Stomach (tissue), 8 donors: ENCODE measurements at regions not wholly inside any gene's neighbourhood (a gene's known extent, or its start where the extent isn't known, plus 50 kb on each side); places are given as distances from the start of the nearest gene placed in this dataset.

Experiments used
- DNase-seq, 2 donors: peaks; one replicate each; pipeline versions ENCODE4 v3.0.0 to v3.0.0-alpha.2; 2013 to 2019
- H3K27ac ChIP-seq, 5 donors: fragments of 200-600 bp in 4 of 5; sonication (generic) in 4 of 5; one replicate each; pipeline ENCODE4 v1.5.1; 2013 to 2019; ENCODE audit warnings: mild to moderate bottlenecking in 1 of 5, moderate library complexity in 1 of 5
- H3K27me3 ChIP-seq, 3 donors: fragments of 200-600 bp; sonication (generic); one replicate each; pipeline ENCODE4 v1.5.1; 2017 to 2019; ENCODE audit warnings: mixed run types in 1 of 3
- H3K36me3 ChIP-seq, 4 donors: fragments of 200-600 bp; sonication (generic); 1 replicate in 3 of 4; 2 replicates in 1 of 4; pipeline ENCODE4 v1.5.1; 2016 to 2019
- H3K4me1 ChIP-seq, 4 donors: fragments of 200-600 bp; sonication (generic); one replicate each; pipeline ENCODE4 v1.5.1; 2016 to 2019
- H3K4me3 ChIP-seq, 4 donors: fragments of 200-600 bp; sonication (generic) in 3 of 4; one replicate each; pipeline ENCODE4 v1.5.1; 2016 to 2019; ENCODE audit warnings: mild to moderate bottlenecking in 1 of 4
- H3K9me3 ChIP-seq, 4 donors: fragments of 200-600 bp; sonication (generic); one replicate each; pipeline ENCODE4 v1.5.1; 2016 to 2019
- EP300 ChIP-seq: sonication (generic); formaldehyde crosslinking; IDR thresholded peaks from one replicate; pipeline ENCODE4 v1.6.1; 2017; ENCODE audit warnings: antibody characterized with exemption
- POLR2A ChIP-seq, 4 donors: fragments of 450-650 bp; IDR thresholded peaks; one replicate each; pipeline ENCODE4 v1.6.1; 2016; ENCODE audit warnings: antibody characterized with exemption in 4 of 4, control low read depth in 2 of 4, mild to moderate bottlenecking in 1 of 4, moderate library complexity in 1 of 4
- POLR2AphosphoS5 ChIP-seq, 3 donors: sonication (generic); formaldehyde crosslinking; IDR thresholded peaks; one replicate each; pipeline ENCODE4 v1.6.1; 2016; ENCODE audit warnings: antibody characterized with exemption in 3 of 3
- WGBS, 5 donors: extraction: QIAGEN DNeasy Blood & Tissue Kit in 3 of 5; methylation state at CpG; one replicate each; pipeline versions ENCODE4 v1.1.5 to v1.1.7; 2013 to 2018; 5-methylcytosine and 5-hydroxymethylcytosine counted together
- intact Hi-C: fragments of 100-400 bp; cut with DNase I; formaldehyde crosslinking; loops from one replicate; pipeline ENCODE4 v1.15.1; 2023; ENCODE audit warnings: low total_unique reads
- TF ChIP-seq, protein P1 (sequence below), 7 experiments: fragments of 450-650 bp in 4 of 7; fragments of 200-600 bp in 3 of 7; sonication (generic) in 3 of 7; IDR thresholded peaks; one replicate each; pipeline ENCODE4 v1.5.1; 2016 to 2019; ENCODE audit warnings: antibody characterized with exemption in 7 of 7, control low read depth in 2 of 7, mild to moderate bottlenecking in 1 of 7
- donor health status: healthy with polysubstance abuse.
- donor health status: Bipolar disorder and iron deficiency.
- donor health status: healthy.

DNA sequence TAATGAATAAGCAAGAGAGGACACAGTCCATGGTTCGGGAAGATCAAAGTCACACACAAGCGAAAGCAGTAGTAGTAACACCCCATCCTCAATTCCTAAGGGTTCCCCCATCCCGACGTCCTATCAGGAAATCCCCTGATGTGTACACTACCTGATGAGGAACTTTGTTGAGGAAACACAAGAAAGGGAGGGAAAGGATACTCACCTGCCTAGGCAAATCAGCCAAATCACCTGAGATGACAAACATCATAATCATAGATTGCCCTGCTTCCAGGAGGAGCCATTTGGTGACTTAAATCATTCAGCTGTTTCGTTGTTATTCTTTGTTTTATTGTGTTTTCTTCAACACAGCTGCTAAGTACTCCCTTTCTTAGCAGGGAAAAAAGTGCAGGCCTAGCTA lies 55.5 kb upstream of the SPOPL start:
- no peaks in the 10 kb centered on the region for H3K4me1 ChIP-seq
- no peak for DNase-seq
- no peaks in the 10 kb centered on the region for H3K9me3 ChIP-seq
- no peaks in the 10 kb centered on the region for H3K36me3 ChIP-seq
- H3K27ac ChIP-seq, result no peak overlapping the region
- 58 to 76% (median 62%) methylated on average over 5 of the region's 5 CpGs for WGBS, 5 donors
- TF ChIP-seq, protein P1, sequence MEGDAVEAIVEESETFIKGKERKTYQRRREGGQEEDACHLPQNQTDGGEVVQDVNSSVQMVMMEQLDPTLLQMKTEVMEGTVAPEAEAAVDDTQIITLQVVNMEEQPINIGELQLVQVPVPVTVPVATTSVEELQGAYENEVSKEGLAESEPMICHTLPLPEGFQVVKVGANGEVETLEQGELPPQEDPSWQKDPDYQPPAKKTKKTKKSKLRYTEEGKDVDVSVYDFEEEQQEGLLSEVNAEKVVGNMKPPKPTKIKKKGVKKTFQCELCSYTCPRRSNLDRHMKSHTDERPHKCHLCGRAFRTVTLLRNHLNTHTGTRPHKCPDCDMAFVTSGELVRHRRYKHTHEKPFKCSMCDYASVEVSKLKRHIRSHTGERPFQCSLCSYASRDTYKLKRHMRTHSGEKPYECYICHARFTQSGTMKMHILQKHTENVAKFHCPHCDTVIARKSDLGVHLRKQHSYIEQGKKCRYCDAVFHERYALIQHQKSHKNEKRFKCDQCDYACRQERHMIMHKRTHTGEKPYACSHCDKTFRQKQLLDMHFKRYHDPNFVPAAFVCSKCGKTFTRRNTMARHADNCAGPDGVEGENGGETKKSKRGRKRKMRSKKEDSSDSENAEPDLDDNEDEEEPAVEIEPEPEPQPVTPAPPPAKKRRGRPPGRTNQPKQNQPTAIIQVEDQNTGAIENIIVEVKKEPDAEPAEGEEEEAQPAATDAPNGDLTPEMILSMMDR (IDR thresholded peaks at IDR 0.05), result no peak
- TF ChIP-seq POLR2A (IDR thresholded peaks at IDR 0.05), result no peak
- H3K27me3 ChIP-seq, result no peaks in the 10 kb centered on the region
- intact Hi-C loops, result no loop called here
- H3K4me3 ChIP-seq, result no peak overlapping the region

DNA sequence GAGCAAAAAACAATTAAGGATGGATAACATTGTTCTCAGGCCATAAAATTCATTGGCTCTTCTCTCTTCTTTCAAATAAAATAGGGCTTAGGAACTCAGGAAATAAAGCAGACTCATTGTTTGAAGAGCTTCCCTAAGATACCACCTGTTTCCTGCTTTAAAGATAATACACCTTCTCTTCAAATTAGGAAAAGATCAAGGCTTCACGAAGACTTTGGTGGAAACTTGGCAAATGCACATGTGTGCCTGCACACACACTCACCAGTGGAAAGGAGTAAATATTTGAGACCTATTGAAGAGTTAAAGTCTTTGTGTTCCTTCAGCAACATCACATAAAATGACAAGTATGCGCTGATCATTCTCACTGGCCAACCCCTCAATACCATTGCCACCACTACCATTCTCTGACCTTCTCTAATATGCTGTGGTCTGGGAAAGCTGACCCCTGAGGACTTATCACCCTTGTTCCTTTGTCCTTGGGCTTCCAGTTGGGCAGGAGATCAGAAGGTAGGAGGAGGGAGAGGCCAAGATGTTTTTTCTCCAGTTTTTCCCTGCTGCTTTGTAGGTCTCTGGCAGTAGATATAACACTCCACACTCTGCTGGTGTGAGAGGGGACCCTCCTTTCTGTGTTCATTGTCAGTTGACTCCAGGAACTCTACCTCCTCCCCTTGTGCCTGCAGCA lies 53.5 kb upstream of the SPOPL start:
- H3K4me3 ChIP-seq, result no peak overlapping the region
- H3K27me3 ChIP-seq, result no peaks in the 10 kb centered on the region
- intact Hi-C loops, result no loop called here
- no peaks in the 10 kb centered on the region for H3K9me3 ChIP-seq
- 26 to 58% (median 43%) methylated on average over 2 of the region's 2 CpGs for WGBS, 5 donors
- no peaks in the 10 kb centered on the region for H3K4me1 ChIP-seq
- no peaks in the 10 kb centered on the region for H3K36me3 ChIP-seq
- TF ChIP-seq POLR2AphosphoS5 (IDR thresholded peaks at IDR 0.05) (no peak), POLR2A (IDR thresholded peaks at IDR 0.05) (no peak), EP300 (no peak)
- TF ChIP-seq, protein P1 (IDR thresholded peaks at IDR 0.05), result no peak
- DNase-seq, result no peak
- H3K27ac ChIP-seq, result no peak overlapping the region
